Heart left ventricle (tissue), 16 donors: ENCODE measurements at regions not wholly inside any gene's neighbourhood (a gene's known extent, or its start where the extent isn't known, plus 50 kb on each side); places are given as distances from the start of the nearest gene placed in this dataset.

Source experiments
- ATAC-seq, 4 donors: fragments of 200-7000 bp; cut with Tn5 transposase; one replicate each; pipeline ENCODE4 v1.9.1; 2020 to 2022; ENCODE audit warnings: moderate library complexity in 4 of 4, mild to moderate bottlenecking in 3 of 4, moderate number of reproducible peaks in 1 of 4
- DNase-seq, 5 donors: peaks; one replicate each; pipeline ENCODE4 v3.0.0-alpha.2; 2020
- H3K27ac ChIP-seq, 12 donors: fragments of 200-600 bp; sonication (generic) in 4 of 12; one replicate each; pipeline versions ENCODE4 v1.5.0 to v1.8.0; 2016 to 2022; ENCODE audit warnings: mild to moderate bottlenecking in 2 of 12
- H3K27me3 ChIP-seq, 9 donors: fragments of 200-600 bp; sonication (generic) in 2 of 9; one replicate each; pipeline versions ENCODE4 v1.5.1 to v1.8.0; 2016 to 2022; ENCODE audit warnings: mild to moderate bottlenecking in 3 of 9
- H3K36me3 ChIP-seq, 9 donors: fragments of 200-600 bp; sonication (generic) in 2 of 9; one replicate each; pipeline versions ENCODE4 v1.5.0 to v1.8.0; 2018 to 2022; ENCODE audit warnings: mild to moderate bottlenecking in 2 of 9
- H3K4me1 ChIP-seq, 12 donors: fragments of 200-600 bp; sonication (generic) in 4 of 12; one replicate each; pipeline versions ENCODE4 v1.5.0 to v1.8.0; 2016 to 2022; ENCODE audit warnings: mild to moderate bottlenecking in 3 of 12
- H3K4me3 ChIP-seq, 12 donors: fragments of 200-600 bp; sonication (generic) in 4 of 12; one replicate each; pipeline versions ENCODE4 v1.5.0 to v1.8.0; 2017 to 2022; ENCODE audit warnings: mild to moderate bottlenecking in 9 of 12, moderate library complexity in 4 of 12
- H3K9me3 ChIP-seq, 12 donors: fragments of 200-600 bp; sonication (generic) in 4 of 12; one replicate each; pipeline versions ENCODE4 v1.5.0 to v1.8.0; 2016 to 2022; ENCODE audit warnings: mild to moderate bottlenecking in 1 of 12
- CTCF ChIP-seq, 12 donors: fragments of 200-600 bp; sonication (generic) in 4 of 12; IDR thresholded peaks; one replicate each; pipeline versions ENCODE4 v1.5.0 to v1.8.0; 2018 to 2022; ENCODE audit warnings: antibody characterized with exemption in 12 of 12, mild to moderate bottlenecking in 5 of 12
- POLR2A ChIP-seq, 2 donors: fragments of 450-650 bp; IDR thresholded peaks; one replicate each; pipeline ENCODE4 v1.6.1; 2017; ENCODE audit warnings: antibody characterized with exemption in 2 of 2, mild to moderate bottlenecking in 2 of 2, moderate library complexity in 2 of 2
- WGBS, 4 donors: extraction: QIAGEN DNeasy Blood & Tissue Kit in 2 of 4; methylation state at CpG; one replicate each; pipeline versions ENCODE4 v1.1.5 to v1.1.7; 2013 to 2018; 5-methylcytosine and 5-hydroxymethylcytosine counted together
- intact Hi-C, 10 donors: fragments of 100-400 bp; cut with DNase I; formaldehyde crosslinking; loops; one replicate each; pipeline versions ENCODE4 v1.11.1 to v1.14.2; 2022
- donor health status: ischemic (EF 13 %, LVEDD 7.1; RV severe dilation, severe dysfunction).
- donor health status: healthy with polysubstance abuse.
- donor health status: DM: no; HTN: yes; CAD: no.
- donor health status: DM: no; HTN: no; CAD: no.
- donor health status: ischemic (EF 25% LVEDD 6.9; RV normal size, moderate dysfunction).
- donor health status: ischemic (EF 25% LVEDD 5.7; RV mildly dilated, moderate dysfunction).
- donor health status: healthy.
- donor health status: DM: yes; HTN: yes; CAD: no.
- donor health status: ischemic (EF 35%, LVEDD 5.7; RV mildly dilated, moderate dysfunction).
- donor health status: nonischemic (EF 11% LVEDD 7.7; RV severe dilation, severe dysfunction).
- donor health status: DM: yes; HTN: yes; CAD: no.
- donor health status: PGD.
- donor health status: ischemic (EF 29% LVEDD 5.4; RV normal size, mild dysfunction).
- donor health status: nonischemic (EF 23%, LVEDD 6.1; RV moderate dilation, normal function).

- TF ChIP-seq POLR2A (IDR thresholded peaks at IDR 0.05): no peak
- TF ChIP-seq CTCF (IDR thresholded peaks at IDR 0.05): no peak
- Histone ChIP-seq H3K36me3 (no peaks in the 10 kb centered on the region), H3K27ac (no peak overlapping the region), H3K4me3 (no peak overlapping the region), H3K4me1 (no peaks in the 10 kb centered on the region), H3K9me3 (peaks cover 0 to 3% (median 0%) of the 10 kb centered on the region in 12 donors), H3K27me3 (peaks cover 0 to 4% (median 0%) of the 10 kb centered on the region in 9 donors)
- intact Hi-C loops: no loop called here
- 84 to 92% (median 90%) methylated on average over 2 of the region's 2 CpGs for WGBS, 4 donors
- ATAC-seq (no peak), DNase-seq (no peak)
These were observed 242.5 kb upstream of the ZFP64 start for GRCh38 chr20:52434041-52434425.

DNA sequence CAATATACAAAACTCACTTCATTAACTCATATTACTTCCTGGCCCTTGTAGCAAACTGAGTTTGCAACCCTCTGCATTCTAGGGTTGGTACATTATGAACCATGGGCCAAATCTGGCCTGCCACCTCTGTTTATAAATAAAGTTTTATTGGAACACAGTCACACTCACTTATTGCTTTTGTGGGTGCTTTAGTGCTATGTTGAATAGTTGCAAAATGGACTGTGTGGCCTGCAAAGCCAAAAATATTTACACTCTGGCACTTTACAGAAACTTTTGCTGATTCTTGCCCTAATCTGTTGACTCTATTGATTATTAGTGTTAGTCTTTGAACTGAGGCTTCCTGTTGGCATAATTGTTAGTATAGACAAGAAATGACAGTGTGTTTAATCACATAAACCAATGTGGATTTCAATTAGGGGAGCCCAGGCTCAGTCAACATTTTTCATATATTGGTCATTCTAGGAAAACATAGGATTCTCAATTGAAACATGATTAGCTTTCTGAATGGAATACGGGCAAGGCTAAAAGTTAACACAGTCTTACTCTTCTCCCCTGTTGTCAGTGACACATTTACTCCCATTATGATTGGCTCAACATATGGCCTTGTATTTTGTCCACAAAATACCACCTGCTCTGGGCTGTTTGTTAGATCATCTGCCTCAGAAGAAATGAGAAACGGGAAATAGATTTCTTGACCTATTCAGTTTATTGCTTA is 241.9 kb upstream of the ZFP64 start:
- WGBS, 4 donors: 85 to 95% (median 94%) methylated on average over 2 of the region's 2 CpGs
- intact Hi-C loops: no loop called here
- DNase-seq (no peak), ATAC-seq (no peak)
- no peaks in the 10 kb centered on the region for H3K4me1 ChIP-seq
- H3K36me3 ChIP-seq: no peaks in the 10 kb centered on the region
- no peak for TF ChIP-seq CTCF (IDR thresholded peaks at IDR 0.05)
- H3K9me3 ChIP-seq: peaks cover 0 to 8% (median 0%) of the 10 kb centered on the region in 12 donors
- peaks cover 0 to 4% (median 0%) of the 10 kb centered on the region in 9 donors for H3K27me3 ChIP-seq
- H3K4me3 ChIP-seq: no peak overlapping the region
- H3K27ac ChIP-seq: no peak overlapping the region

DNA sequence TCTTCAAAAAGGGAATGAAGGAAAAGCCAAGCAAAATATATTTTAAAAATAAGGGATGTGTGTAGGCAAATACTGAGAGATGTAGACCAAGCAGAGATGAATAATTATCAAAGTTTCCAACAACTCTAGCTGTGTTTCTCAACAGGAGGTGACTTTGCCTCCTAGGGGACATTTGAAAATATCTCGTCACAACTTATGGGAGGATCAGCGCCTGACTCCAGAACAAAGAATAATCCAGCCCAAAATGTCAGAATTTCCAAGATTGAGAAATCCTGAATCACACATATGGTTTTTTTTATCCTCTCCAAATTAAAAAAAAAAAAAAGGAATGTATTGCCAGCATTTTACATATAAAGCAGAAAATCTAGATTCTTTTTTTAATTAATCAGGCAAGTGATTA is 241.2 kb upstream of the ZFP64 start:
- TF ChIP-seq POLR2A (IDR thresholded peaks at IDR 0.05) (no peak), CTCF (IDR thresholded peaks at IDR 0.05) (no peak)
- Histone ChIP-seq H3K36me3 (no peaks in the 10 kb centered on the region), H3K27ac (no peak overlapping the region), H3K9me3 (peaks cover 0 to 8% (median 0%) of the 10 kb centered on the region in 12 donors), H3K4me3 (no peak overlapping the region), H3K27me3 (no peaks in the 10 kb centered on the region), H3K4me1 (no peaks in the 10 kb centered on the region)
- DNase-seq (no peak), ATAC-seq (no peak)
- WGBS, 4 donors: 81 to 90% (median 85%) methylated on average over 2 of the region's 2 CpGs
- intact Hi-C loops: no loop called here

DNA sequence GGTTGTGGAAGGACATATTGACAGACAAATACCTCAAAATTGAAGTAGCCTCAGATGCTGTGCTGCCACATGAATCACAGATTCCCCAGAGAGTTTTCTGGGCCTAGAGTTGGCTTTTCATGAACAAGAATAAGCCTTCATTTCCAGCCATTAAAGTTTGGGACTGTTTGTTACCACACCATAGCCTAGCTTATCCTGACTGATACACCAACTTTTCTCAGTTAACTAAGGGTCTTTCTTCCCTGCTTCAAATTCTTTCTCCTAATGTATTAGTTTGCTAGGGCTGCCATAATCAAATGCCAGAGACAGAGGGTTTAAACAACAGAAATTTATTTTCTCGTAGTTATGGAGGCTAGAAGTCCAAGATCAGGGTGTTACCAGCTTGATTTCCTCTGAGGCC is 237.4 kb upstream of the ZFP64 start:
- no peak overlapping the region for H3K27ac ChIP-seq
- H3K36me3 ChIP-seq: no peaks in the 10 kb centered on the region
- WGBS, 4 donors: 88 to 96% (median 95%) methylated on average over 1 of the region's 1 CpG
- no peaks in the 10 kb centered on the region for H3K4me1 ChIP-seq
- peaks cover 0 to 8% (median 0%) of the 10 kb centered on the region in 12 donors for H3K9me3 ChIP-seq
- ATAC-seq (no peak), DNase-seq (no peak)
- H3K4me3 ChIP-seq: no peak overlapping the region
- intact Hi-C loops: no loop called here
- no peak for TF ChIP-seq CTCF (IDR thresholded peaks at IDR 0.05)
- no peak for TF ChIP-seq POLR2A (IDR thresholded peaks at IDR 0.05)
- no peaks in the 10 kb centered on the region for H3K27me3 ChIP-seq
